22Rv1 (cell line): ENCODE measurements at regions not wholly inside any gene's neighbourhood (a gene's known extent, or its start where the extent isn't known, plus 50 kb on each side); places are given as distances from the start of the nearest gene placed in this dataset.

Experiments used
- ZFX ChIP-seq: fragments of 450-650 bp; IDR thresholded peaks from 2 replicates; pipeline ENCODE4 v1.6.1; 2017; ENCODE audit warnings: antibody characterized with exemption, borderline replicate concordance
- TF ChIP-seq, protein P1 (sequence below): fragments of 450-650 bp; IDR thresholded peaks from 2 replicates; pipeline ENCODE4 v1.5.1; 2017; ENCODE audit warnings: mild to moderate bottlenecking

DNA sequence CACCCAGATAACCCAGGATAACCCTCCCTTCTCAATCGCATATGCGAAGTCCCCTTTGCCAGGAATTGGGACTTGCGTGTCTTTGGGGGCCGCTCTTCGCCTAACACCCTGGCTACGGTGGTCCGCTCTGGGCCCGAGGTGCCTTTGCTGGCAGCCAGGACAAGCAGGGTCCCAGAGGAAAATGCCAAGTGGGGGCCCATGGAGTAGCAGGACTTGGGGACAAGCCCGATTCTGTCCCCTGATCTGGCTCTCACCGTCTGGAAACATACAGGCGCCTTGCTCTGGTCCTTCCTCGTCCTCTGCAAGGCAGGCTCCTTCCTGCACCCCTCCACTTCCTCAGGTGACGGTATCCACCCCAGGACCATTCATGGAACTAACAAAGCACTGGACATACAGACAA lies 78.1 kb upstream of the UNC5A start:
- TF ChIP-seq, protein P1, sequence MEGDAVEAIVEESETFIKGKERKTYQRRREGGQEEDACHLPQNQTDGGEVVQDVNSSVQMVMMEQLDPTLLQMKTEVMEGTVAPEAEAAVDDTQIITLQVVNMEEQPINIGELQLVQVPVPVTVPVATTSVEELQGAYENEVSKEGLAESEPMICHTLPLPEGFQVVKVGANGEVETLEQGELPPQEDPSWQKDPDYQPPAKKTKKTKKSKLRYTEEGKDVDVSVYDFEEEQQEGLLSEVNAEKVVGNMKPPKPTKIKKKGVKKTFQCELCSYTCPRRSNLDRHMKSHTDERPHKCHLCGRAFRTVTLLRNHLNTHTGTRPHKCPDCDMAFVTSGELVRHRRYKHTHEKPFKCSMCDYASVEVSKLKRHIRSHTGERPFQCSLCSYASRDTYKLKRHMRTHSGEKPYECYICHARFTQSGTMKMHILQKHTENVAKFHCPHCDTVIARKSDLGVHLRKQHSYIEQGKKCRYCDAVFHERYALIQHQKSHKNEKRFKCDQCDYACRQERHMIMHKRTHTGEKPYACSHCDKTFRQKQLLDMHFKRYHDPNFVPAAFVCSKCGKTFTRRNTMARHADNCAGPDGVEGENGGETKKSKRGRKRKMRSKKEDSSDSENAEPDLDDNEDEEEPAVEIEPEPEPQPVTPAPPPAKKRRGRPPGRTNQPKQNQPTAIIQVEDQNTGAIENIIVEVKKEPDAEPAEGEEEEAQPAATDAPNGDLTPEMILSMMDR, result no peak
- no peak for TF ChIP-seq ZFX
